GM12891 (cell line): ENCODE measurements at regions not wholly inside any gene's neighbourhood (a gene's known extent, or its start where the extent isn't known, plus 50 kb on each side); places are given as distances from the start of the nearest gene placed in this dataset.

Source experiments
- PAX5 ChIP-seq: IDR thresholded peaks from 2 replicates; pipeline ENCODE4 v1.6.1; 2011; ENCODE audit warnings: low read length, moderate library complexity, mild to moderate bottlenecking; ENCODE audit not compliant: insufficient read depth, severe bottlenecking
- POLR2A ChIP-seq: IDR thresholded peaks from 2 replicates; pipeline ENCODE4 v1.6.1; 2011; ENCODE audit warnings: low read depth, low read length, control low read depth
- POLR2AphosphoS5 ChIP-seq: IDR thresholded peaks from 2 replicates; pipeline ENCODE4 v1.6.1; 2011; ENCODE audit warnings: low read depth, low read length, control low read depth
- SPI1 ChIP-seq: IDR thresholded peaks from 2 replicates; pipeline ENCODE4 v1.6.1; 2011; ENCODE audit warnings: low read depth, low read length, control low read depth
- TAF1 ChIP-seq: IDR thresholded peaks from 2 replicates; pipeline ENCODE4 v1.6.1; 2011; ENCODE audit warnings: low read depth, low read length, control low read depth

GRCh38 chr10:42941790-42942189 lies 135.1 kb upstream of the RET start:
- TF ChIP-seq POLR2A: no peak
- no peak for TF ChIP-seq TAF1
- no peak for TF ChIP-seq POLR2AphosphoS5
- TF ChIP-seq SPI1: no peak
- TF ChIP-seq PAX5: no peak
